DMS153 treated with DMSO at 0.1 percent for 48 hours (cell line): ENCODE measurements at regions not wholly inside any gene's neighbourhood (a gene's known extent, or its start where the extent isn't known, plus 50 kb on each side); places are given as distances from the start of the nearest gene placed in this dataset.

Experiments
- DNase-seq: peaks from one replicate; lab custom pipeline; 2025; ENCODE audit not compliant: unreplicated experiment; lab: John Stamatoyannopoulos, UW

DNA sequence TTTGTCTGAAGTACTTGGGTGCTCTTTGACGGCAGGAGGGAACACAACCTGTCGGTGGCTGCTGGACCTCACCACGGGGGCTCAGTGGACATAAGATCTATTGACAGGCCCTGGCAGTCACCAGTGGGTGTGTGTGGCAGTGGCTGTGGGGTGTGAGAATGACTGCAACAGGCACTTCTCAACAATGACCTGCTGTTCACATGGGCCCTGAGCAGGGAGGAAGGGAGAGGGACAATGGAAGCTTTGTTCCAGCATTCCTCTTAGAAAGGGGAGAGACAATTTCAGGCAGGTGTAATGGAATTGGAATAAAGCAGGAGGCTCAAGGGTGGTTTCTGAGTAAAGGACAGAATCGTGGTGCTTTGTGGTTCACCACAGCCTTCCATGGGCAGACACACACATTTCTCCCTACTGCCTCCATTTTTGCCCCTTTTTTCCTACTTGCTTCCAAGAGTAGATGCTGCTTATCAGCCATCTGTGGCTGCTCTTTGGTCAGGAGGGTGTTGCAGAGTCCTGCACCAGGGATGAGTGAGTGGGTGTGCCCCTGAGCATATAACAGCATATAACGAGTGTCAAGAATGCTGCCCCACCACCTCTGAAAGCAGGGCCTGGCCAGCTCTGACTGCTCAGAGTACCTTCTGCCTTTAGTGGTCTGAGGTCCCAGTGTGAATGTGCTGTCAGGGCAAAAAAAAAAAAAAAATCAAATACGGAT is 267.7 kb downstream of the RASSF9 start:
- no peak for DNase-seq

DNA sequence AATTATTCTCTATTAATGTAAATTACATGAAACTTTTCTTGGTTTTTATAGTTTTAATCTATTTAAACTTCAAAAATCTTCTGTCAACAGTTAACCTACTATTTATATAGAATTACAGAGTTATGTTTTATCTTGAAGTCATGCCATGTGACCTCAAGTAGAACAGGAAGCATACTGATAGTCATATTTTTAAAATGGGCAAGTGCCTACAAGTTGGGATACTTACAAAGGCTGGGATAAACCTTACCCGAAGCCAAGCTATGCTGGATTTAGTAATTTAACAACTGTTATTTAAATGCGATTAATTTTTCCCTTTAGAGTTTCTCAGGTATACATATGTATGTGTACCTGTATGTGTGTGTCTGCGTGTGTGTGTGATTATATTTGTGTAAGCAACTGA is 266.9 kb downstream of the RASSF9 start:
- no peak for DNase-seq

- DNase-seq = no peak
These were observed 263.3 kb downstream of the RASSF9 start for GRCh38 chr12:85572956-85573355.

DNA sequence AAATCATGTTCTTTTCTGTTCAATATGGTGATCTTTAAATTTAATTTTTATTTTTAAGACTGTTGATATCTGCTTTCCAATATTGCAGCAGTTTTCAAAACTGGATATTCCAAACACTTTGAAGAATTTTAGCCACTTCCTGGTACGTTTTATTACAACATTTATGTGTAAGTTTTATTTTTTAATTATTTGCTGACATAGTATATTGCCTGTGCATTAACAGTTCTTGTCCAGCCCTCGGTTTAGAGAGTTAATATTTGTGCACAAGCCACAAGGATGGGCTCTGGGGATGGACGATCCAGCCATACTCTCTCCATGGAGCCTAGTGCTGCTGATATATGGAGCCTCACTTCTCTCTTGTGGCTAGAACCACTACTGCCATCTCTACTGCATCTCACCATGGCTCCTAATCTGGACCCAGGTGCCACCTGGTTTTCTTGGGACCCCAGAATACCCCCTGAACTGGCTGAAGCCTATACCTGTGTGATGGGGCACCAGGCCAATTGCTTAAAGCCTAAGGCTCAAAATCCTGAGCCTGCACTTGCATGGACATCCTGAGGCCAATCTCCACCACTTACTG is 262.5 kb downstream of the RASSF9 start:
- DNase-seq = no peak

- no peak for DNase-seq
These were observed 261.9 kb downstream of the RASSF9 start for GRCh38 chr12:85574291-85574690.

DNA sequence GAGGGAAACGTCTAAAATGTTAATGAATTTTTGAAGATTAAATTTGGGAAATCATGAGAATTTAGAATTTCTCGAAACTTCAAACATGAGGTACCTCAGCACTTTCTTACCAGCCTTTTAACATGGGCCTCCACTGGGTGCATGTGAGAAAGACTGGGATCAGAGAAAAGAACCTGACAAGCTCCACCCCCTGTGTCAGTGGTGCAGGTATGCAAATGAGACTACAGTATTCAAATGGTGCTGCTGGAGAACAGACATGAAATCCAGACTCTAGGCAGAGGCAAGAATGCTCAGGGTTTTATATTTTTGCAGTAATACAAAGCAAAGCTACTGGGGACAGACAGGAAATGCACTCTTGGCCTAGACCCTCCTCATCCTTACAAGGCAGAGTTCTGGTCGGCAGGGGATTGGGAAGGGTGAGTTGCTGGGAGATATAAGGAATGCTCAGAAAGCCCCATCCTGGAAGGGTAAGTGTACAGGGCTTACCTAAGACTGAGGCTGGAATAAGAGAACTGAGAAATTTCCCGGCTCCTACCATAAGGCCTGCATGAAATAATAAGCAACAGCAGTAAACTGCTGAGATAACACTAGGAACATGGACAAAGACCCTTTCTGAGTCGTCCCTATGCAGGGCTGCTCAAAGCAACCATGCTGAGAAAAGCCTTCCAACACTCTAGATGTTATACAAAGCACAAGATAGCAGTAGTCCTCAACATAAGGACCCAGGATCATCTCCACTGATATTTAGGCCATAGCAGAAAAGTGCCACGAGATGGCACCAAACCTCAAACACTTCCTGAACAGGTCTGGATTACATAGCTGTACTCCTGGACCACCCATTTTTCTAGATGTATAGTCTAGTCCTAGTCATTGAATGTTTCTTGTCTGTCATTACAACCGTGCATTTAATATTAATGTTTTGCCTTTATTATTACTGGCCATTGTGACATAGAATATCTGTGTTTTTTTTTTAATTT is 260.8 kb downstream of the RASSF9 start:
- DNase-seq = peak; percentile 48

GRCh38 chr12:85580562-85581168 is 255.5 kb downstream of the RASSF9 start:
- DNase-seq = no peak

GRCh38 chr12:85587158-85587557 is 249.1 kb downstream of the RASSF9 start:
- no peak for DNase-seq

DNA sequence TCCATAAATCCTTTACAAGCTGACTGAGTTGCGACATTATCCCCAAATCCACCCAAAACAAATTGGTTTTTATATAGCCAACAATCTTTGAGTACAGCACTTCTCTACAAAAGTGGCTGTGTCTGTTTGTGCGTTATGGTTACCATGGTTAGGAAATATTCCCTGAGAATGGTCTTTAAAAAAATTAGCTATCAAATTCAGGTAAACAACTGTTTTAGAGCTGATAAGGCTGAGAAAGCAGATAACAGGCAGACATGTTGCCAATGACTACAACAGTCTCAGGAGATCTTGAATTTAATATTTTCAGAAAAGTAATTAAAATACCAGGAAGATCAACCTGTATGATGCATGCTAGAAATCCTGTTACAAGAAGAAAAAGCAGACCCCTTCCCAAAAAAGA is 248.0 kb downstream of the RASSF9 start:
- no peak for DNase-seq

GRCh38 chr12:85600841-85601240 is 235.4 kb downstream of the RASSF9 start:
- DNase-seq = no peak

- DNase-seq = no peak
These were observed 232.7 kb downstream of the RASSF9 start for GRCh38 chr12:85603556-85603955.

DNA sequence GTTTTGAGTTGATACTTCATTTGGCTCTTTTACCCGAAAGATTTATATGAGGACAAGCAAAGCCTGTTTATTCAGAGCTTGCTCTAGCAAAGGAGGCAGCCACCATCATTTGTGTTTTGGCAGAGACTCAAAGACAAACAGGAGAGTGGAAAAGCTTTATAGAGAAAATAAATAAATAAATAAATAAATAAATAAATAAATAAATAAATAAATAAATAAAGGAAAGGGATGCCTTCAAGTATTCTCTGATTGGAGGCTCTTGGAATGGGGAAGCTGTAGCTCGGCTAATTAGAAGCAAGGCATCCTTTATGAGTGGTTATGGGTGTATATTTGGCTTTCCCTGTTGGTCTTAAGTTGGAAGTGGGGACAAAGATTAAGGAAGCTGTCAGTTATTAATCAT is 229.8 kb downstream of the RASSF9 start:
- no peak for DNase-seq

GRCh38 chr12:85609778-85610177 is 226.4 kb downstream of the RASSF9 start:
- DNase-seq = no peak

DNA sequence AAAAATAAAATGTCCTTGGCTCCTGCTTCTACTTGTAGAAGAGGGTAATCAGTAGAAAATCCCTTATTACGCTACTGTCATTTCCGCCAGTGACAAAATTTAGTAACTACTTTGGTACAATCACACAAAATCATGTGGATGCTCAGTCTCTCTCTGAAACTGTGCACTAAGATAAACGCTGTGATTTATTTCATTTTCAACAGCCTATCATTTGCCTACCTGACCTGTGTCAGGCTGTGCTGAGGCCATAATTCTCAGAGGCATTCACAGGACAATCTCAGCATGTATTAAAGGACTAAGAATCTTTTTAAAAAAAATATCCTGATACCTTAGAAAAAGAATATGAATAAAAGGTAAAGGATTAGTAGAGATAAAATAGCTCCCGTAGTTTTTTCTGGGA is 226.0 kb downstream of the RASSF9 start:
- no peak for DNase-seq

DNA sequence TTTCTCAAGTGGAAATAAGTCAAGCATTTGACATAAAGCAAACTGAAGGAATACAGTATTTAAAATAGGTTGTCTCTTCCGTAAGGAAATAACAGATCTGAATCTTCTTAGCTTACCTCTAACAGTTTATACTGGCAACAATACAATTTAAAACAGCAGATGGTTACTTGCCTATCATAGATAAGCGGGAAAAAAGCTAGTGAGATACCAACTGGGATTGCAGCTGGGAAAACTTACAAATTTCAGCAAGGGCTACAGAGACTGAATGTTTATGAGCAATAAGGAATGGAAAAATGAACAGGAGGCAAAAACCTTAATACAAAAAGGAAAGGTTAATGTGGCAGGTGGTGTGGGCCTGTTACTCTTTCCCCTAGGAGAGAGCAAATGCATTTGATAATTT is 220.0 kb downstream of the RASSF9 start:
- no peak for DNase-seq

- no peak for DNase-seq
These were observed 218.7 kb downstream of the RASSF9 start for GRCh38 chr12:85617307-85618091.

DNA sequence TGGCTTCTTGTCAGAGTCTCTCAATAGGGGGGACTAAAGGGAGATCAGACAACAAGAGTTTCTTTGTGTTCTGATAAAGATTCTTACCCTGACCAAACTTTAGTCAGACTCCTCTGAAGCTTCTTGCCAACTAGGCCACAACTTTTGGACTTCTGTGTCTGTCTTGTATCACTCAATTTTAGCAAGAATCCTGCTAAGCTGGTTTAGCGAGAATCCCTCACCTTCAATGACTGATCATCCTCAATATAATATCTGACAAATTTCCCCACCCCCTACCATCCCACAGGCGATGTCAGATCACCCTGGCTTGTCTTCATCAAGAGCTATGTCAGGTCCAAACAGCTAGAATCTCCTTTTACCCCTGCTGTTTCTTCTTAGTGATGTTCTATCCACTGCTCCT is 215.2 kb downstream of the RASSF9 start:
- DNase-seq = no peak

DNA sequence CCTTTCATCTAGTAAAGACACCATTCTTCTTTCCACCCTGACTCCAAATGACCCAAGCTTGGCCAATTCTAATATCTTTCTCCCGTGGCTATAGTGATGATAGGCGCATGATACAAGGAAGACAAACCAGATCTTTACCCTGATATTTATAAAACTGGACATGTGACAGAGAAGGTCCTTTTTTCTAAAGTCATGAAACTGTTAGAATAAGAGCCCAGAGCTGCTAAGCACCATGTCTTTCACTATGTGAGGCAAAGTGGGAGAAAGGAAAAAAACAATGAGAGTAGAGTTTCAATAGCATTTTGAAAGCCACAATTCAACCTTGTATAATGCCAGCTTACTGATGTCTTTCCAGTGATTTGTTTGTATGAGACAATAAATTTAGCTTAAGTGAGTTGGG is 212.4 kb downstream of the RASSF9 start:
- DNase-seq = no peak

DNA sequence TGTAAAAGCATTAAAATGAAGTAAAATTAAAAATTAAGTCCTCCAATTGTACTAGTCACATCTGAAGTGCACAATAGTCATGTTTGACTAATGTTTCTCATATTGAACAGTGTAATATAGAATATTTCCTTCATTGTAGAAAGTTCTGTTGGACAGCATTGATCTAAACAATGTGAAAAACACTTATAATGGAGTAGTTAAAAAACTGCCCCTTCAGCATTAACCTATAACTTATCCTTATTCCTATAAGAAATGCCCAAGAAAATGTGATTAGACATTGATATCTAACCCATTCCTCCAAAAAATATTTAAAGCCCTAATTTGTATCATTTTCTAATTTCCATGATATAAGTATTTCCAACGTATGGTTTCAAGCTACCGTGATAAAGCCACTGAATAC is 210.7 kb downstream of the RASSF9 start:
- no peak for DNase-seq

DNA sequence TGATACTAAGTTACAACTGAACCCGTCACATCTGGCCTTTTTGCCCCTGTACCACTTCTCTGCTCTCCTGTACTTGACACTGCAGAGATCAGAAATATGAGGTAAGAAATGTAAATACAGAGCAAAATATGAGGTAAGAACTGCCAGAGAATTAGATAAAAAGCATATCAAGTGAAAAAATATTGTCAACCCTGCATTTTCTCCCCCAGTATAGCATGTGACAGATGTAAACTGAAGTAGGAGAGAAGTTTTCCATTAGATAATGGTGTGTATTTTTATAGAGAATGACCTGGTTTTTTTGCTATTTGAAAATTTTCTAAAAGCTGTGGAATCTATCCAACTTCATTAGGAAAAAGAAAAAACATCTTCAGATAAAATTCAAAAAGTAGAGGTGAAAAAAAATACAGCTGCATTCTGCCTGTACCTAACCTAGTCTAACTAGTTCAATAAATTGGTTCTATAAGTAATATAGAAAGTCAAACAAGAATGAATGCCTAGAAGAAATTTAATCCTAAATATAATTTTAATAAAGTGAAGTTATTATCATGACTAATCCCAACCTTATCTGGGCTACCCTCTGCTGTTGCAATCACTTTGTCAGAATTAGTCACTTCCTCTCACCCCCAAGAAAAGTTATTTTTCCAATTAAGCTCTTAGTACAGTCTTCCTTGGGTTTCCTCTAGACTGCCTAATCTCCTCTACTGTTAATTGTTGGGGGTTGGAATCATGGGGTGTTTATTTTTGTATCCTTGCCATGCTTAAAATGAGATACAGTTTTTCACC is 210.0 kb downstream of the RASSF9 start:
- DNase-seq = no peak
